HCT116 (cell line): ENCODE measurements at regions not wholly inside any gene's neighbourhood (a gene's known extent, or its start where the extent isn't known, plus 50 kb on each side); places are given as distances from the start of the nearest gene placed in this dataset.

Experiments
- ATAC-seq: fragments of 200-7000 bp; cut with Tn5 transposase; 2 replicates; pipeline ENCODE4 v1.9.1; 2020; ENCODE audit warnings: mild to moderate bottlenecking, moderate library complexity
- BruUV-seq: library from RNA; stranded (reverse); fragments of 400-500 nt; replicated peaks from 2 replicates; lab custom pipeline; 2021; lab: Mats Ljungman, UMichigan
- CTCF ChIA-PET: fragments of 300-600 bp; sonication (Branson Sonifier 250); formaldehyde crosslinking; loops from one replicate; lab custom pipeline; 2021; ENCODE audit warnings: antibody characterized with exemption; lab: Charles Lee
- POLR2A ChIA-PET: fragments of 300-600, 350-600 bp; sonication (Branson Sonifier 250); formaldehyde crosslinking; loops from one replicate; lab custom pipeline; 2021; ENCODE audit warnings: antibody characterized with exemption; lab: Charles Lee
- RAD21 ChIA-PET, 2 experiments: fragments of 300-600 bp; sonication (Branson Sonifier 250); formaldehyde crosslinking; loops; one replicate each; lab custom pipeline; 2023; ENCODE audit warnings: low total read pairs in 2 of 2; ENCODE audit not compliant: uncharacterized antibody in 2 of 2, unreplicated experiment in 2 of 2, low non-redundant PET in 1 of 2; lab: Charles Lee
- DNase-seq: peaks from one replicate; pipeline ENCODE4 v3.0.0-alpha.2; 2010; ENCODE audit warnings: low read depth, low spot score
- H2AFZ ChIP-seq: fragments of 200-600 bp; shearing (Covaris generic), sonication (generic); 2 replicates; pipeline ENCODE4 v1.6.1; 2017; ENCODE audit warnings: low read depth, mixed run types, mixed read lengths, antibody characterized with exemption, low read length; ENCODE audit not compliant: poor library complexity, severe bottlenecking
- H3K27ac ChIP-seq: 2 replicates; pipeline ENCODE4 v1.5.1; 2012; ENCODE audit warnings: low read depth, low read length
- H3K27me3 ChIP-seq: fragments of 200-600 bp; sonication (generic); 2 replicates; pipeline ENCODE4 v1.6.1; 2016; ENCODE audit warnings: mixed run types, low read length, mixed read lengths; ENCODE audit not compliant: insufficient read depth
- H3K36me3 ChIP-seq, 2 experiments: fragments of 200-500 bp in 1 of 2; fragments of 200-600 bp in 1 of 2; sonication (Bioruptor generic) in 1 of 2; sonication (generic) in 1 of 2; 2 replicates each; pipeline versions ENCODE4 v1.5.1 to v1.6.1; 2014 to 2016; ENCODE audit warnings: low read length in 2 of 2, inconsistent platforms in 1 of 2, mixed read lengths in 1 of 2, mixed run types in 1 of 2; ENCODE audit not compliant: insufficient read depth in 2 of 2, control insufficient read depth in 1 of 2
- H3K4me1 ChIP-seq, 2 experiments: fragments of 200-600 bp in 1 of 2; sonication (generic) in 1 of 2; 2 replicates each; pipeline versions ENCODE4 v1.5.1 to v1.6.1; 2012 to 2017; ENCODE audit warnings: low read length in 2 of 2, inconsistent platforms in 1 of 2, mild to moderate bottlenecking in 1 of 2, mixed read lengths in 1 of 2, mixed run types in 1 of 2, moderate library complexity in 1 of 2; ENCODE audit not compliant: insufficient read depth in 2 of 2, control insufficient read depth in 1 of 2
- H3K4me2 ChIP-seq: fragments of 200-600 bp; sonication (generic); 2 replicates; pipeline ENCODE4 v1.6.1; 2017; ENCODE audit warnings: mixed run types, low read length, mixed read lengths
- H3K4me3 ChIP-seq, 2 experiments: fragments of 200-600 bp in 1 of 2; sonication (generic) in 1 of 2; replicated peaks in 1 of 2; 2 replicates each; pipeline ENCODE4 v1.5.1; 2011 to 2016; ENCODE audit warnings: low read length in 2 of 2, control low read depth in 1 of 2, low read depth in 1 of 2, mild to moderate bottlenecking in 1 of 2, mixed read lengths in 1 of 2, mixed run types in 1 of 2
- H3K79me2 ChIP-seq: fragments of 200-600 bp; sonication (generic); 2 replicates; pipeline ENCODE4 v1.6.1; 2017; ENCODE audit warnings: mild to moderate bottlenecking, mixed run types, low read length, moderate library complexity, mixed read lengths; ENCODE audit not compliant: insufficient read depth
- H3K9ac ChIP-seq: fragments of 200-600 bp; sonication (generic); 2 replicates; pipeline ENCODE4 v1.6.1; 2016; ENCODE audit warnings: low read length, mixed read lengths
- H3K9me2 ChIP-seq: fragments of 200-600 bp; sonication (generic), shearing (Covaris generic); 2 replicates; pipeline ENCODE4 v1.6.1; 2017; ENCODE audit warnings: mixed run types, mild to moderate bottlenecking, moderate library complexity; ENCODE audit not compliant: insufficient read depth
- H3K9me3 ChIP-seq, 2 experiments: fragments of 200-500 bp in 1 of 2; fragments of 200-600 bp in 1 of 2; sonication (Bioruptor generic) in 1 of 2; sonication (generic) in 1 of 2; 2 replicates each; pipeline ENCODE4 v1.6.1; 2014 to 2017; ENCODE audit warnings: low read length in 2 of 2, mixed read lengths in 2 of 2, inconsistent platforms in 1 of 2, low read depth in 1 of 2, mild to moderate bottlenecking in 1 of 2, mixed run types in 1 of 2, moderate library complexity in 1 of 2; ENCODE audit not compliant: control insufficient read depth in 1 of 2, insufficient read depth in 1 of 2
- H4K20me1 ChIP-seq: fragments of 200-600 bp; sonication (generic), shearing (Covaris generic); 2 replicates; pipeline ENCODE4 v1.6.1; 2017; ENCODE audit warnings: mixed run types, mild to moderate bottlenecking, moderate library complexity; ENCODE audit not compliant: insufficient read depth
- CBX3 ChIP-seq: IDR thresholded peaks from 2 replicates; pipeline ENCODE4 v1.6.1; 2012; ENCODE audit warnings: low read depth
- CEBPB ChIP-seq: IDR thresholded peaks from 2 replicates; pipeline ENCODE4 v1.6.1; 2012; ENCODE audit warnings: low read depth
- CTCF ChIP-seq, 3 experiments: fragments of 200-600 bp in 1 of 3; sonication (generic) in 1 of 3; IDR thresholded peaks in 2 of 3; conservative IDR thresholded peaks in 1 of 3; 2 replicates each; pipeline ENCODE4 v1.5.1; 2012 to 2017; ENCODE audit warnings: low read depth in 2 of 3, low read length in 2 of 3, antibody characterized with exemption in 1 of 3, borderline replicate concordance in 1 of 3, control low read depth in 1 of 3, mild to moderate bottlenecking in 1 of 3, mixed read lengths in 1 of 3, mixed run types in 1 of 3, moderate library complexity in 1 of 3; ENCODE audit not compliant: insufficient read depth in 1 of 3
- EGR1 ChIP-seq: IDR thresholded peaks from 2 replicates; pipeline ENCODE4 v1.6.1; 2012; ENCODE audit warnings: low read depth
- ELF1 ChIP-seq: IDR thresholded peaks from 2 replicates; pipeline ENCODE4 v1.6.1; 2012; ENCODE audit warnings: low read depth, borderline replicate concordance
- EZH2 ChIP-seq: fragments of 200-600 bp; sonication (generic); IDR thresholded peaks from 2 replicates; pipeline ENCODE4 v1.6.1; 2017; ENCODE audit warnings: antibody characterized with exemption, mixed run types
- EZH2phosphoT487 ChIP-seq: fragments of 200-600 bp; IDR thresholded peaks from 2 replicates; pipeline ENCODE4 v1.6.1; 2018; ENCODE audit warnings: antibody characterized with exemption, borderline replicate concordance
- FOSL1 ChIP-seq: IDR thresholded peaks from 2 replicates; pipeline ENCODE4 v1.6.1; 2012; ENCODE audit warnings: low read depth
- POLR2AphosphoS5 ChIP-seq: IDR thresholded peaks from 2 replicates; pipeline ENCODE4 v1.6.1; 2011; ENCODE audit warnings: mild to moderate bottlenecking, low read depth, low read length, moderate library complexity
- REST ChIP-seq: IDR thresholded peaks from 2 replicates; pipeline ENCODE4 v1.6.1; 2012; ENCODE audit warnings: low read depth
- SP1 ChIP-seq: IDR thresholded peaks from 2 replicates; pipeline ENCODE4 v1.6.1; 2012; ENCODE audit warnings: low read depth
- TCF7L2 ChIP-seq: IDR thresholded peaks from 2 replicates; pipeline ENCODE4 v1.7.0; 2011; ENCODE audit warnings: borderline replicate concordance, inconsistent platforms; ENCODE audit not compliant: insufficient read depth, insufficient read length; ENCODE audit errors: extremely low read depth
- YY1 ChIP-seq: IDR thresholded peaks from 2 replicates; pipeline ENCODE4 v1.6.1; 2011; ENCODE audit warnings: low read length, low read depth, moderate library complexity, mild to moderate bottlenecking; ENCODE audit not compliant: insufficient replicate concordance; ENCODE audit errors: extremely low read depth
- ZFX ChIP-seq: fragments of 450-650 bp; IDR thresholded peaks from 2 replicates; pipeline ENCODE4 v1.6.1; 2017
- intact Hi-C: fragments of 100-400 bp; cut with micrococcal nuclease; formaldehyde crosslinking; loops from 2 replicates; pipeline ENCODE4 v1.10.0; 2022
- TF ChIP-seq, protein P1 (sequence below): IDR thresholded peaks from 2 replicates; pipeline ENCODE4 v1.6.1; 2011; ENCODE audit warnings: mild to moderate bottlenecking, low read length, moderate library complexity; ENCODE audit not compliant: insufficient replicate concordance; ENCODE audit errors: extremely low read depth

DNA sequence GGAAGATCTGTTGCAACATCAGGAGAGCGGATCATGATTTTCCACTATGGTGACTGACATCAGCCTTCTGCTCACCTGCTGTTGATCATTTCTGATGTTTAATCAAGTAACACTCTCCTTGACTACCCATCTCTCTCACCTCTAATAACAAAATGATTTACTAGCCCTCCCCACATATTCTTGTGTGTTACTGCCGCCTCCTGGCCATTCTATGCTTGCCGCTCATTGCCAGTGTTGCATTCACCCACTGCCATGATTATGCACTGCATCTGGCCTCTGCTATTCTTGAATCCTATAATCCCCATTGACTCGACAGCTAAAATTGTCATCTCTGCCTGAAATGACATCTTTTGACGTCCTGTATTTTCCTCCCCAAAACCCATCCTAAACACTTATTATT, 113.8 kb downstream of the RERGL start (continued):
- TF ChIP-seq CTCF (IDR thresholded peaks at IDR 0.05 in 2 of 3, conservative IDR thresholded peaks at IDR 0.05 in 1 of 3; ENCODE audit: borderline replicate concordance in 1 of 3, insufficient read depth in 1 of 3, low read depth in 2 of 3, low read length in 2 of 3) (peak in 2 of 3 experiments; percentile 7 to 43; a peak in 2 of 6 replicates), EGR1 (no peak), EZH2phosphoT487 (no peak), SP1 (no peak)
- TF ChIP-seq, protein P1, sequence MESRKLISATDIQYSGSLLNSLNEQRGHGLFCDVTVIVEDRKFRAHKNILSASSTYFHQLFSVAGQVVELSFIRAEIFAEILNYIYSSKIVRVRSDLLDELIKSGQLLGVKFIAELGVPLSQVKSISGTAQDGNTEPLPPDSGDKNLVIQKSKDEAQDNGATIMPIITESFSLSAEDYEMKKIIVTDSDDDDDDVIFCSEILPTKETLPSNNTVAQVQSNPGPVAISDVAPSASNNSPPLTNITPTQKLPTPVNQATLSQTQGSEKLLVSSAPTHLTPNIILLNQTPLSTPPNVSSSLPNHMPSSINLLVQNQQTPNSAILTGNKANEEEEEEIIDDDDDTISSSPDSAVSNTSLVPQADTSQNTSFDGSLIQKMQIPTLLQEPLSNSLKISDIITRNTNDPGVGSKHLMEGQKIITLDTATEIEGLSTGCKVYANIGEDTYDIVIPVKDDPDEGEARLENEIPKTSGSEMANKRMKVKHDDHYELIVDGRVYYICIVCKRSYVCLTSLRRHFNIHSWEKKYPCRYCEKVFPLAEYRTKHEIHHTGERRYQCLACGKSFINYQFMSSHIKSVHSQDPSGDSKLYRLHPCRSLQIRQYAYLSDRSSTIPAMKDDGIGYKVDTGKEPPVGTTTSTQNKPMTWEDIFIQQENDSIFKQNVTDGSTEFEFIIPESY: no peak

DNA sequence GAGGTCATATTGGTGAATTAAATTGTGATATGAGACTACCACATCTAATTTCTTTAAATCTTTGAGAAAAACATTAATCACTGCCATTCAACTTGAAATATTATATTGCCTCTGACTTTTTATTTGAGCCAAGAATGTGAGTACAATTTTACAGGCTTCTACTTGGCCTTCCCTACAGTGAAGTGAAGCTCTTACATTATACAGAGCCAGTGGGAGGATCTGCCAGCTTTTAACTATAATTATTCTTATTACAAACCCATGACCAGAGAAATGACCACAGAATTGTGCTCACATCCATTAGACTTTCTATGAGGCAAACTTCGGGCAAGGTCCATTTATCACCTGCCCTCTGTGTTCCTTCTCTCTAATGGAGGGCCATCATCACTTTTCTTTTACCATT, 114.2 kb downstream of the RERGL start:
- no peaks in the 10 kb centered on the region for H3K36me3 ChIP-seq
- H3K4me2 ChIP-seq: no peak overlapping the region
- RAD21 ChIA-PET: no interaction called here
- H3K79me2 ChIP-seq: no peaks in the 10 kb centered on the region
- CTCF ChIA-PET: no interaction called here
- H3K9me2 ChIP-seq: no peaks in the 10 kb centered on the region
- no peak overlapping the region for H3K4me3 ChIP-seq
- H3K9ac ChIP-seq: no peak overlapping the region
- no peaks in the 10 kb centered on the region for H3K9me3 ChIP-seq
- H3K27me3 ChIP-seq: no peaks in the 10 kb centered on the region
- H2AFZ ChIP-seq: no peak overlapping the region
- DNase-seq (no peak), ATAC-seq (no peak)
- POLR2A ChIA-PET: no interaction called here
- intact Hi-C loops: no loop called here
- H4K20me1 ChIP-seq: no peaks in the 10 kb centered on the region
- no TSS peak for BruUV-seq
- H3K27ac ChIP-seq: no peak overlapping the region
- H3K4me1 ChIP-seq: no peaks in the 10 kb centered on the region
- no peak for TF ChIP-seq ZFX
- TF ChIP-seq YY1: no peak
- TF ChIP-seq EGR1: no peak
- TF ChIP-seq CEBPB: no peak
- no peak for TF ChIP-seq ELF1
- TF ChIP-seq CBX3: no peak
- no peak for TF ChIP-seq FOSL1
- TF ChIP-seq REST: no peak
- no peak for TF ChIP-seq POLR2AphosphoS5
- no peak for TF ChIP-seq TCF7L2
- no peak for TF ChIP-seq SP1
- no peak for TF ChIP-seq EZH2
- TF ChIP-seq, all 23 proteins: peak for 0
